AG10803 (cell line): ENCODE measurements at regions not wholly inside any gene's neighbourhood (a gene's known extent, or its start where the extent isn't known, plus 50 kb on each side); places are given as distances from the start of the nearest gene placed in this dataset.

ENCODE experiments used
- DNase-seq: peaks from one replicate; pipeline ENCODE4 v3.0.0; 2010; ENCODE audit warnings: low read depth
- H3K4me3 ChIP-seq: 2 replicates; pipeline ENCODE4 v1.5.1; 2011; ENCODE audit warnings: mild to moderate bottlenecking, low read length, control low read depth
- TF ChIP-seq, protein P1 (sequence below): conservative IDR thresholded peaks from 2 replicates; pipeline ENCODE4 v1.5.1; 2011; ENCODE audit warnings: mild to moderate bottlenecking, low read length, control low read depth, inconsistent platforms

DNA sequence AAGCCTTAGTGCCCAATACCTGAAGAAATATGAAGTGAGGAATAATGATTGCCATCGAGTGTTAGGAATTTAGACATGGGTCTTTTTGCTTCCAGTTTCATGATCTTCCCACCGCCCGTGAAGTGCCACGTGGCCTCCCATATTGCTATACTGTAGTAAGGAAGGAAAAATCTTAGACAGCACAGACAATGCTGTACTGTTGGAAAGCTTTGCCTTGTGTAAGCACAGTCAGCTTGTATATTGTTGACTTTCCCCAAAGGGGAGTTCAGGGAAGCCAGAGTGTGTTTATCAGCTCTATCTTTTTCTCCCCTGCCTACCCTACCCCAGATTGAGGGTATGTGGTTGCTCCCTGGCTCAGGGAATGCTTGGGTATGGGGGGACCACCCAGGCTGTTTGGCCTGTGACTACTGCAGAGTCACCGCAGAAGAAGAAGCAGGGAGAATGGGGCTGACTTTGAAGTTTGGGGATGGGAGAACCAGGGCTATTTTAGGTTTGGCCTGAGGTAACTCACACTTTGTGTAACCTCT, 161.8 kb upstream of the MEF2C start:
- no peak overlapping the region for H3K4me3 ChIP-seq
- no peak for DNase-seq

GRCh38 chr5:89043676-89044075, 160.7 kb upstream of the MEF2C start:
- H3K4me3 ChIP-seq: no peak overlapping the region
- TF ChIP-seq, protein P1, sequence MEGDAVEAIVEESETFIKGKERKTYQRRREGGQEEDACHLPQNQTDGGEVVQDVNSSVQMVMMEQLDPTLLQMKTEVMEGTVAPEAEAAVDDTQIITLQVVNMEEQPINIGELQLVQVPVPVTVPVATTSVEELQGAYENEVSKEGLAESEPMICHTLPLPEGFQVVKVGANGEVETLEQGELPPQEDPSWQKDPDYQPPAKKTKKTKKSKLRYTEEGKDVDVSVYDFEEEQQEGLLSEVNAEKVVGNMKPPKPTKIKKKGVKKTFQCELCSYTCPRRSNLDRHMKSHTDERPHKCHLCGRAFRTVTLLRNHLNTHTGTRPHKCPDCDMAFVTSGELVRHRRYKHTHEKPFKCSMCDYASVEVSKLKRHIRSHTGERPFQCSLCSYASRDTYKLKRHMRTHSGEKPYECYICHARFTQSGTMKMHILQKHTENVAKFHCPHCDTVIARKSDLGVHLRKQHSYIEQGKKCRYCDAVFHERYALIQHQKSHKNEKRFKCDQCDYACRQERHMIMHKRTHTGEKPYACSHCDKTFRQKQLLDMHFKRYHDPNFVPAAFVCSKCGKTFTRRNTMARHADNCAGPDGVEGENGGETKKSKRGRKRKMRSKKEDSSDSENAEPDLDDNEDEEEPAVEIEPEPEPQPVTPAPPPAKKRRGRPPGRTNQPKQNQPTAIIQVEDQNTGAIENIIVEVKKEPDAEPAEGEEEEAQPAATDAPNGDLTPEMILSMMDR: no peak
- no peak for DNase-seq

More for the DNA sequence above, 161.8 kb upstream of the MEF2C start:
- TF ChIP-seq, protein P1: no peak

DNA sequence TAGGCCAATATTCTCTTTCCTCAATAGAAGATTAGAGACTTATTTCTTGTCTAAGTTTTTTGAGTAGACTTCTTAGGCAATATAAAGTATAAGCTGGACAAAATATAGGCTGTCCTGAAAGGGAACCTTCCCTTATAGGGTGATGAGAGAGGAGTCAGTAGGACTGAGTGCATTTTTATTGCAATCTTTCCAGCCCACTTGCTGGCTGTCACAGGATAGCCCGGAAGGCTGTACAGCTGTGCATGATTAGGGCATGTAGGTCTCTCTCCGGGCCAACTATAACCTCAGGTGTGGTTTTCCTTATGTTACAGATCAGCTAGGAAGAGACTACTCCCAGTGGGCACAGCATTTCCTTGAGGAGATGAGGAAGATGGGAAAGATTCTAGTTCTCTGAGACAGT, 159.8 kb upstream of the MEF2C start:
- no peak overlapping the region for H3K4me3 ChIP-seq
- DNase-seq: no peak
- TF ChIP-seq, protein P1: no peak

DNA sequence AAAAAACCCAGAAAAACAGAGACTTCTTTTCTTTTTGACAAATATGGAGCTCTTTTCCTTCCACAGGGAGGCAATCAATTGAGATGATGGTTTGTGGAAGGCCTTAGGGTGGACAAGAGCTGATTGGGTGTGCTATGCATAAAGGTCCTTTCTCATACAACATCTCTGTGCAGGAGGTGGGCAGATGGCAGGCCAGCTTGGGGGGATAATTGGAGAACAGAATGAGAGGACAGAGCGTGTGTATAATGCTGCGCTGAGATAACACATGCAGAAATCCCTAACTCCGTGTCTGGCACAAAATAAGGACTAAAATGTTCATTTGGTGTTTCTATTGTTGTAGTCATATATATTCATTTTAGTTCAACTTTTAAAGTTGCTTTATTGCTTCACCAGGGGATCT, 159.0 kb upstream of the MEF2C start:
- DNase-seq: no peak
- H3K4me3 ChIP-seq: no peak overlapping the region
- TF ChIP-seq, protein P1: no peak

- H3K4me3 ChIP-seq: no peak overlapping the region
- TF ChIP-seq, protein P1: no peak
- no peak for DNase-seq
Observed at GRCh38 chr5:89041249-89041779, 158.3 kb upstream of the MEF2C start.

DNA sequence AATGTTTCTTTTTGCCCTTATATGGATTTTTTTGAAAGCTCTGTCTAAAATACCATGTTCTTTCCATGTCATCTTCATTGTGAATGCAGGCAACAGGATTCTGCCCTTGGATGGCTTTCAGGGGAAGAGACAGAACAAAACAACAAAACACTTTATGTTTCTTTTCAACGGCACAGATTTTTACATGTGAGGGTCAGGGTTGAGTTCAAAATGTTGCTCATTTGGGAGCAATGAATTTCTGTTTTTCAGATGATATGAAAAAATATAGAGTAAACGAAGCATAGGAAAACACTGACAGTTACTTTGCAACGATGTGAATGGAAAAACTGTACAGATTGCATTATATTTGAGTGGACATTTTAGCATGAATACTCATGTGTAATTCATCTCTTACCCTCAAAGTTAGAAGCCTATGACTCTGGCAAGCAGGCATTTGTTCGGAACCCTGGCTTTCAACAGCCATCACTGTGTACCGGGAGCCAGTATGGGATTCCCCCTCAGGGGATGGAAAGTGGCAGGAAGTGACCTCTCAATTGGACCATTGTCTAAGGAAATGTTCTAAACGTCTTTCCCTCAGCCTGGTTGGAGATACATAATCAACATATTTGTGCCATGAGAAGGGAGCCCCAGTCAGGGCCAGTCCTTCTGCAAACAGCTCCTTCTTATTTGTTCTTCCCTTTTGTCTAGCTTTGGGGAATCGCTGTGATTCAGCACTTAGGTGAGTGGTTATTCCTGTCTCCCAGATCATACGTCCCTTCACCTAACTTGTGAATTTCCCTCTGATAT, 153.9 kb upstream of the MEF2C start:
- DNase-seq: peak; percentile 50
- H3K4me3 ChIP-seq: no peak overlapping the region

More for the DNA sequence above, 153.9 kb upstream of the MEF2C start:
- TF ChIP-seq, protein P1: no peak
